GM23248 (cell line): ENCODE measurements at regions not wholly inside any gene's neighbourhood (a gene's known extent, or its start where the extent isn't known, plus 50 kb on each side); places are given as distances from the start of the nearest gene placed in this dataset.

Source experiments
- DNase-seq: peaks from one replicate; pipeline ENCODE4 v3.0.0-alpha.2; 2015
- H2AFZ ChIP-seq: fragments of 200-600 bp; sonication (generic); 2 replicates; pipeline ENCODE4 v1.6.1; 2016; ENCODE audit warnings: antibody characterized with exemption
- H3F3A ChIP-seq: fragments of 200-600 bp; sonication (generic); 2 replicates; pipeline ENCODE4 v1.6.1; 2016; ENCODE audit warnings: mild to moderate bottlenecking, antibody characterized with exemption, mixed run types; ENCODE audit not compliant: insufficient read depth
- H3K27ac ChIP-seq: fragments of 200-600 bp; sonication (generic); 2 replicates; pipeline ENCODE4 v1.5.1; 2016; ENCODE audit warnings: mild to moderate bottlenecking
- H3K27me3 ChIP-seq: fragments of 200-600 bp; sonication (generic); replicated peaks from 2 replicates; pipeline ENCODE4 v1.6.1; 2016; ENCODE audit warnings: mild to moderate bottlenecking; ENCODE audit not compliant: insufficient read depth
- H3K36me3 ChIP-seq: fragments of 200-600 bp; sonication (generic); 2 replicates; pipeline ENCODE4 v1.6.1; 2016; ENCODE audit warnings: low read depth, mild to moderate bottlenecking
- H3K4me1 ChIP-seq: fragments of 200-600 bp; sonication (generic); 2 replicates; pipeline ENCODE4 v1.6.1; 2016; ENCODE audit warnings: mild to moderate bottlenecking; ENCODE audit not compliant: insufficient read depth
- H3K4me2 ChIP-seq: fragments of 200-600 bp; sonication (generic); one replicate; pipeline ENCODE4 v1.6.1; 2016; ENCODE audit warnings: mild to moderate bottlenecking; ENCODE audit not compliant: unreplicated experiment
- H3K4me3 ChIP-seq: fragments of 200-600 bp; sonication (generic); 2 replicates; pipeline ENCODE4 v1.5.1; 2016; ENCODE audit warnings: mild to moderate bottlenecking
- H3K79me2 ChIP-seq: fragments of 200-600 bp; sonication (generic); 2 replicates; pipeline ENCODE4 v1.6.1; 2016; ENCODE audit warnings: mild to moderate bottlenecking; ENCODE audit not compliant: insufficient read depth
- H3K9ac ChIP-seq: fragments of 200-600 bp; sonication (generic); 2 replicates; pipeline ENCODE4 v1.6.1; 2016; ENCODE audit warnings: mild to moderate bottlenecking
- H3K9me2 ChIP-seq: fragments of 200-600 bp; sonication (generic); 2 replicates; pipeline ENCODE4 v1.6.1; 2016; ENCODE audit warnings: mixed run types, mild to moderate bottlenecking, moderate library complexity; ENCODE audit not compliant: insufficient read depth
- H3K9me3 ChIP-seq: fragments of 200-600 bp; sonication (generic); one replicate; pipeline ENCODE4 v1.6.1; 2017; ENCODE audit warnings: low read depth
- H4K20me1 ChIP-seq: fragments of 200-600 bp; sonication (generic); 2 replicates; pipeline ENCODE4 v1.6.0; 2016; ENCODE audit not compliant: insufficient read depth
- EZH2 ChIP-seq: fragments of 200-600 bp; sonication (generic); IDR thresholded peaks from 2 replicates; pipeline ENCODE4 v1.6.1; 2018; ENCODE audit warnings: antibody characterized with exemption, mild to moderate bottlenecking; ENCODE audit not compliant: insufficient read depth, poor library complexity, severe bottlenecking
- EZH2phosphoT487 ChIP-seq: fragments of 200-600 bp; sonication (generic); IDR thresholded peaks from 2 replicates; pipeline ENCODE4 v1.6.1; 2018; ENCODE audit warnings: antibody characterized with exemption, moderate library complexity, mild to moderate bottlenecking, low read depth; ENCODE audit not compliant: insufficient read depth
- WGBS, 2 experiments: methylation state at CpG; one replicate each; pipeline ENCODE4 v1.1.6; 2015 to 2017; ENCODE audit warnings: low lambda C conversion rate in 2 of 2, low coverage in 1 of 2; ENCODE audit errors: missing lambda C conversion rate in 2 of 2; 5-methylcytosine and 5-hydroxymethylcytosine counted together
- in situ Hi-C: fragments of 300-500 bp; cut with MboI; formaldehyde crosslinking; loops from 2 replicates; pipeline ENCODE4 v1.15.0; 2020

DNA sequence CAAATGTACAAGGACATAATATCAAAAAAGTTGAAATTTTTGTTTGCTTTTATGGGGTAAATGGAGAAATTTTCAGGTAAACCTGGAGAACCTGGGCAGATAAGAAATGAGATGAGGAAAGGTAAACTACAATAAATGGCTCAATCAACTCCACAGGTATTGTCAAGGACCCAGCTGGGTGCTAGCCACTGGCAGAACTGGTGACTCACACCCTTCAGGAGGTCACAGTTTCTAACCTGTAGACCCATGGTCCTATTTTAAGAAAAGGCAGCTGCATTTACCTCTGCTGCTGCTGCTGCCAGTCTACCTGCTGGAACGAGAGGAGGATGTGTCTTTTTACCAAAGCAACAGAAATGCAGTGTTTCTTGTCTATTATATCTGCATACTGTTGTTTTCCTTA, 226.6 kb downstream of the ALG10B start:
- Histone ChIP-seq H3K4me3 (no peak overlapping the region), H3K79me2 (no peaks in the 10 kb centered on the region), H3K9me2 (no peaks in the 10 kb centered on the region), H2AFZ (no peak overlapping the region), H3K4me2 (no peak overlapping the region), H3K36me3 (no peaks in the 10 kb centered on the region), H3K9me3 (no peaks in the 10 kb centered on the region), H3K27me3 (no peaks in the 10 kb centered on the region), H3K27ac (no peak overlapping the region), H3F3A (no peaks in the 10 kb centered on the region), H4K20me1 (no peaks in the 10 kb centered on the region), H3K9ac (no peak overlapping the region), H3K4me1 (no peaks in the 10 kb centered on the region)
- DNase-seq: no peak
- in situ Hi-C loops: no loop called here
- no peak for TF ChIP-seq EZH2phosphoT487
- no peak for TF ChIP-seq EZH2
- 0% methylated on average over 1 of the region's 1 CpG for WGBS, 2 experiments

DNA sequence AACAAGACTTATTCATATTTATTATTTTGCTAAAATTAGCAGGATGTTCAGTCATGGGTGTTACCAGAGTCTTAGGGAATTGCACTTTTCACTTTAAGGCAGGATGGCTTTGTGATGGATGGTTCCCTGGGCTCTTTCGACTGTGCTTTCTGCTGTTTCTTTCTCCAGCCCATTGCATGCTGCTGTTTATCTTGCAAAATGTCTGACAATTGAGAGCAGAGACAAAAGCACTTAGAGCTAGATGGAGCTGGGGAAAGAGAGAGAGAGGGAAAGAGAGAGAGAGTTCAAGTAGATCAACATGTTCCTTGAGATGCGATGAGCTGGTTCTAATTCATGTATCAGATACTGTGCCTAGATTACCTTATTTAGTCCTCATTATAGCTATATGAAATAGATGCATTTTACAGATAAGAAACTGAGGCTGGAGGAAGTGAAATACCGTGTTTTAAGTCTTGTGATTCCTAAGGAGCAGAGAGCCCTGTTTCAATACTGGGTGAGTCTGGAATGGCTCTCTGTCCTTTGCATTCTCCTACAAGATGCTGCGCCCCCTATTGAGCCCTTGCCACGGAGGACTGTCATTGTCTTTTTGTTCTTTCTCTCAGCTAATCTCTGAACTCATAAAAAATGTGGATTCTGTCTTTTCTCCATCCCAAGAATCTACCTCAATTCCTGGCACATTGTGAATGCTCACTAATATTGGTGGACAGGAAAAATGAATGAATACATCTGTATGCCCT, 227.9 kb downstream of the ALG10B start:
- in situ Hi-C loops: no loop called here
- no peak for DNase-seq
- H3K36me3 ChIP-seq: no peaks in the 10 kb centered on the region
- TF ChIP-seq EZH2phosphoT487: no peak
- no peak for TF ChIP-seq EZH2
- no peaks in the 10 kb centered on the region for H4K20me1 ChIP-seq
- H3K79me2 ChIP-seq: no peaks in the 10 kb centered on the region
- no peak overlapping the region for H3K4me2 ChIP-seq
- H3F3A ChIP-seq: no peaks in the 10 kb centered on the region
- H3K9ac ChIP-seq: no peak overlapping the region
- no peak overlapping the region for H3K4me3 ChIP-seq
- H3K9me2 ChIP-seq: no peaks in the 10 kb centered on the region
- H3K4me1 ChIP-seq: no peaks in the 10 kb centered on the region
- 17 to 24% methylated on average over 5 of the region's 5 CpGs for WGBS, 2 experiments
- no peak overlapping the region for H2AFZ ChIP-seq
- H3K27ac ChIP-seq: no peak overlapping the region
- no peaks in the 10 kb centered on the region for H3K9me3 ChIP-seq
- H3K27me3 ChIP-seq: no peaks in the 10 kb centered on the region

DNA sequence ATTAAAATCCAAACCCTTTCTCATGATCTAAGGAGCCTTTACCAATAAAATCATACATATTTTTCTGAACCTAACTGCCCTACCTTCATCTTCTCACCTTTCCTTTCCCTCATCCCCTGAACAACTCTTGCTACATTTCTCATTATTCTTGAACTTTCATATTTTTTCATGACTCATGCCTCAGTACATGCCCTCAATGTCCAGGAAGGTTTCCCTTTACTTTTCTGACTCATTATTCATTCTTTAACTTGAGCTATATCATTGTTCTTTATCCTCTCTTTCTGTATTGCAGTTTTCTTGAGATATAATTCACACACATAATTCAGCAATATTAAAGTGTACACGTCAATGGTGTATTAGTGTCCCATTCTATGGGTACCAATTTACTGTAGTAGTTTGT, 231.0 kb downstream of the ALG10B start:
- no peak overlapping the region for H3K9ac ChIP-seq
- DNase-seq: no peak
- TF ChIP-seq EZH2: no peak
- no peak for TF ChIP-seq EZH2phosphoT487
- H2AFZ ChIP-seq: no peak overlapping the region
- no peaks in the 10 kb centered on the region for H3K36me3 ChIP-seq
- 26 to 31% methylated on average over 1 of the region's 1 CpG for WGBS, 2 experiments
- no peak overlapping the region for H3K27ac ChIP-seq
- in situ Hi-C loops: no loop called here
- no peak overlapping the region for H3K4me3 ChIP-seq
- H3K9me2 ChIP-seq: no peaks in the 10 kb centered on the region
- H3K4me2 ChIP-seq: no peak overlapping the region
- no peaks in the 10 kb centered on the region for H3K9me3 ChIP-seq
- no peaks in the 10 kb centered on the region for H3F3A ChIP-seq
- no peaks in the 10 kb centered on the region for H4K20me1 ChIP-seq
- no peaks in the 10 kb centered on the region for H3K79me2 ChIP-seq
- no peaks in the 10 kb centered on the region for H3K4me1 ChIP-seq
- no peaks in the 10 kb centered on the region for H3K27me3 ChIP-seq

DNA sequence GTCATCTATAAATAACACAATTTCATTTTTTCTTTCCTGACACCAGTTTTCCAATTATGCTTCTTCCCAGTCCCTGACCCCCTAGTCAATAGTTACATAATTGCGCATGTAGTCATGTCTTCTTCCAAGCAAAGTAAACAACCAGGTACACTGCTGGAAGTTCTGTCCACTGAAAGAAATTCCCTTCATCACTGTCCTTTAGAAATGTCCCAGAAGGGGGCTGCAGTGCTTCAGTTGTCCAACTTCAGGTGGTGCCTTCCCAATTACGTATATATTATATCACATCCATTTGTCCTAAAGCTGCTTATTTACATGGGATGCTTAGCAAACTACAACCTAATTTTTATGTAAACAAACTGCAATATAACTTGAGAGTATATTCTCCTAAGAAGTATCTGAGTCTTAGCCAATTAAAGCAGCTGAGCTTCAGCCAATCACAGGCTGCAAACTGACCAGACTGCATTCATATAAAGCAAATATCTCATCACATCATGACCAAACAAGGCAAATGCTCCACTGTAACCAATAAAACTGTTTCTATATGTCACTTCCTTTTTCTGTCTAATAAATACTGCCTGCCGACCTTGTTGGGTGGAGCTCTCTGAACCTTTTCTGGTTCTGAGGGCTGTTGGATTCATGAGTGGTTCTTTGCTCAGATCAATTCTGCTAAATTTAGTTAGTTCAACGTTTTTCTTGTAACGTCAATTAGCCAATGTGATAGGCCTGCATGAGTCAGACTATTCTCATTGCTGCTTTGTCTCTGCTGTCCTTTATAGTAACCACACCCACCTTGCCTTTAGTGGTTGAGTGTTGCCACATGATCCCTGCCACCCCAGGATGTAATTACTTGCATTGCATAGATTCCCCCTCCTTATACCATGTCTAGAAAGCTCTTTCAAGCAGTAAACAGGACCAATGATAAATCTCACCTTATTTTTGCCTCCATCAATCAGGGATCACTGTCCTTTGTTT, 239.3 kb downstream of the ALG10B start:
- TF ChIP-seq EZH2 (no peak), EZH2phosphoT487 (no peak)
- no peak for DNase-seq
- H3K4me1 ChIP-seq: no peaks in the 10 kb centered on the region
- WGBS, 2 experiments: 25 to 27% methylated on average over 5 of the region's 5 CpGs
- H3K27me3 ChIP-seq: no peaks in the 10 kb centered on the region
- no peaks in the 10 kb centered on the region for H3K79me2 ChIP-seq
- H3K27ac ChIP-seq: no peak overlapping the region
- peaks cover 3% of the 10 kb centered on the region; the same call in 1 of the 2 replicates for H4K20me1 ChIP-seq
- H3K4me2 ChIP-seq: no peak overlapping the region
- H3K36me3 ChIP-seq: no peaks in the 10 kb centered on the region
- no peak overlapping the region for H2AFZ ChIP-seq
- no peaks in the 10 kb centered on the region for H3F3A ChIP-seq
- H3K9me2 ChIP-seq: no peaks in the 10 kb centered on the region
- H3K4me3 ChIP-seq: no peak overlapping the region
- no peaks in the 10 kb centered on the region for H3K9me3 ChIP-seq
- in situ Hi-C loops: no loop called here
- no peak overlapping the region for H3K9ac ChIP-seq
